ENCODE measurements at regions not wholly inside any gene's neighbourhood (a gene's known extent, or its start where the extent isn't known, plus 50 kb on each side); places are given as distances from the start of the nearest gene placed in this dataset.

DNA sequence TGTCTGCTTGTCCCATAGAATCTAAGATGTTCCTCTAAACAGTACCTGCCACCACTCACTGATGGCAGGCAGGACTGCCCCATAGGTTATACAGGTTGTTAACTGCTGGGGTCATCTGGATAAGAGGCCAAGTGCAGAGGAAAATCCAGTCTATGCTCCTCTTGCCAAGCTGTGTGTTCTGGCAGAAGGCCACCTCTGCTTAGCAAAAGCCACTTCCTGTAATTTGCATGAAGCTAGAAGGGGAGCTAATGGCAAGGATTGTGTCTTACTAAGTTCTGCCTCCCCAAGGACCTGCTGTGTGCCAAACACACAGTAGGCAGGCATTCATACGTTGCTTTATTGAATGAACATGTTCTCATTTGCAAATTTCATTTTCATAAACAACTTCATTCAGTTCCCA, 445.4 kb downstream of the BCL11B start:
- no peak for DNase-seq

DNA sequence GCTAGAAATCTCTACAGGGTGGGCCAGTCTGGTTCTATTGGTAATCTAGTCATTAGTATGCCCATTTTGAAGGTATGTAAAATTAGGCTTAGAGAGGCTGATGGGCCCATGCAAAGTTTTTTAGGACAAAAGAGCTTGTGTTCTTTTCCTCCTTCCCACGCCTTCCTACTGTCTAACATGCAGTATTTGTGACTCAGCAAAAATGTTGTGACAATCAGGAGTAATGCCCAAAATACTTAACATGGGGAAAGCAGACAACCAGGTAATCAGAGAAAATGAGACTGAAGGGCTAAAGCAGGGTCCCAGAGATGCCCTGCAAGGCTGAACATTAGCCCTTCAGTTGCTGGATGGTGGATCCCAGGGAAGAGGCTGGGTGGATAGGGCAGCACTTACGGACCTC, 437.9 kb downstream of the BCL11B start:
- DNase-seq = no peak

DNA sequence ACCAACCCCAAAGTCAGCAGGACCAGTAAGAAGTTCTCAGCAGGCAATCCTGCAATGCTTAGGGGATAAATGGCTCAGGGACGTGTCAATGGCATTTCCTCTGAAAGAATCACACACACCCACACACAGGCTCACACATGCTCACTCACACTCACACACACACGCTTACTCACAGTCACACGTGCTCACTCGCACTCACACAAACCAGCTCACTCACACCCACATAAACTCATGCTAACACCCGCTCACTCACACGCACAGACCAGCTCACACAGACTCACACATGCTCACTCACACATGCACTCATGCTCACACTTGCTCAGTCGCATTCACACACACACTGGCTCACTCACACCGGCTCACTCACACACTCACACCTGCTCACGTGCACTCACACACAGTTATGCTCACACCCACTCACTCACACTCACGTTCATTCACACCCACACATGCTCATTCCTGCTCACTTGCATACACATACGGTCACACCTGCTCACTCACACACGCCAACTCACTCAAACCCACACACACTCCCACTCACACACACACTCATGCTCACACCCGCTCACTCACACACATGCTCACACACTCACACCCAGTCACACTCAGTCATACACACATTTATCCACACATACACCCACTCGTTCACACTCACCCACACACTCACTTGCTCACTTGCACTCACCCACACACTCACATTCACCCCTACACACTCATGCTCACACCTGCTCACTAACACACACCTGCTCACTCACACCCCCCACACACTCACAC, 436.8 kb downstream of the BCL11B start:
- no peak for DNase-seq

DNA sequence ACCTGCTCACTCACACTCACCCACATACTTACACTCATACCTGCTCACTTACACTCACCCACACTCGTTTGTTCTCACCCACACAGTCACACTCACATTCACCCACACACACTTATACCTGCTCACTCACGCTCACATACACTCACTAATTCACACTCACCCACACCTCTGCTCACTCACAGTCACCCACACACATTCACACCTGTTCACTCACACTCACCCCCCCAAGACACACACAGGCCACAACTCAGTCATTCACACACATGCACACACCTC, 436.2 kb downstream of the BCL11B start:
- no peak for DNase-seq

DNA sequence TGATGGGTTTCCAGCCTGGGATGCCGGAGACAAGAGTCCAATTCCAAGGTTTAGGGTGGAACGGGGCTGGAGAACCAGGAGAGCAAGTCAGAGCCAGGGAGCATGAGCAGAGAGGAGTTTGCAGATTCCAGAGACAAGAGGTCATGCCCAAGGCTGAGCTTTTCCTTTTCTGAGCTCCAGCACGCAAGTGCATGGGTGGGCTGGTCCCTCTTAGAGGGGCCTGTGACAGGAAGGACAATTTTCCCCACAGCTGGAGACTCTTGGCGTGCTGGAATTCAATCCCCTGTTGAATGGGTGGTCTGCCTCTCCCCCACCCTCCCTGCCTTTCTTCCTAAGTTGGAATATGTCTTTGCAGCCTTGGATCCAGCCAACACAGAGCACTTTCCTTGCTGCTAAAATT, 431.9 kb downstream of the BCL11B start:
- DNase-seq = no peak

DNA sequence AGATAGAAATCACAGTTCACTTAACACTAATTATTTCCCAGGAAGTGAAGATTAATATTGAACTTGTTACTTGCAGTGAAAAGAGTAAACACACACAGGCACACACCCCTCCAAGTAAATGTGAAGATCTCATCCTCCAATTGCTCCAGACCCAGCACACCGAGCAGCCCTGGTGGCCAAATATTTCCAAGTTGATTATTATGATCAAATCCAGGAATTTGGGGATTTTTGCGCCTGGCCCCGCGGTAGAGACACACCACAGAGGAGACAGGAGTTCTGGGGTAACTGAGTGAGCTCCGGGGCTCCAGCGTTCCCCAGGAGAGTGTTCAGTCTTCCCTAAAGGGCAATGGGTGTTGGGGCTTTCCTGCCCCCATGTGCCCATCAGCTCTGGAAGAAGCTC, 431.5 kb downstream of the BCL11B start:
- DNase-seq = no peak

DNA sequence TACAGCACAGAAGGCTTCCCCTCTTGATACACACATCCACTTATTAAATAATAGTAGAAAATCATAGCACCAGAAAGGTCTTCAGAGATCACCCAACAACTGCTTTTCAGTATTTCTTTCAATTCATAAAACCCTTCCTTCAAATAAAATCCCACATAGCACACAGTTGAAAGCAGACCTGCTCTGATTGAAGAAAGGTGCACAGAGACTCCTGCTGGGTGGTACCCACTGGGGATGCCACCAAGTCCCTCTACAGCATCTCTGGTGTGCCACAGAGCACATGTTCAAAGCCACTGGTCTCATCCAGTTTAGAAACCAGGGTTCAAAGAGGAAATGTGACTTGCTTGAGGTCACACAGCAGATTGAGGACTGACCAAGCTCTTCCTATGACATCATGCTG, 427.5 kb downstream of the BCL11B start:
- no peak for DNase-seq

DNA sequence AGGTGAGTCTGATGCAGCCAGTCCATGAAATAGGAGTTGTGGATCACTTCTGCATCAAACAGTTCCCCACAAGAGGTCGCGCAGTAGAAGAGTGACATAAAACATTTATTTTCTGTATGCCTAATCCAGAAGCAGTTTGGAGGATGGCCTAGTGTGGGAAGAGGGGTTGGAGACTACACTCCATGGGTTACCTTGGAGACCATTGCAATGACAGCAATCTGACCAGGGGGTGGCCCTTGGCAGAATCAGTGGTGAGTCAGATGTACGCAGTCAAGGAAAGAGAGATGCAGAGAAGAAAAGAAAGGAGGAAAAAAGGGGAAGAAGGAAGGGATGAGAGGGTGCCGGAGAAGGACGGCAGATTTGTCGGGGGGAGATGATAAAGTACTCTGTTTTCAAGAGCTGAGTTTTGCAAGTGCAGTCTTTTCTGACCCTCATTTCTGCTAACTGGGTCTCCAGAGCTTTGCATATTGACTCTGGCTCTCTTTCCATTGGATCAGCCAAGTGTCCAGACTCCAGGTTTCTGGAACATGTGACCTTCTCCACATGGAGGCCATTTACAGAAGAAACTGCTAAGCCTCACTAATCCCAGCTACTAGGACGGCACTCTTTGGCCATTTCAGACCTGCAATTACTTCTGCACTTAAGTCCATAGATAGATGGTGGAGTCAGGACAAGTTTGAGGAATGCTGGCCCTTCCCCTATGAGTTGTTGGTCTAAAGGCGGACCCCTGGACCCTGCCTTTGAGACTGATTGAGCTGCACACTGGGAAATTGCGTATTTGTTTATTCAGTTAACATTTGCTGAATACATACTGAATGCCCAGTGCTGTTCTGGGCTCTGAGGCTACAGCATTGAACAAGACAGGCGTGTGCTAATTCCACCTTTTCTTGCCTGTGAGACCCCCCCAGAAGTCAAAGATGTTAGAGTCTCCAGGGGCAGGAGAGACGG, 424.2 kb downstream of the BCL11B start:
- no peak for DNase-seq

DNA sequence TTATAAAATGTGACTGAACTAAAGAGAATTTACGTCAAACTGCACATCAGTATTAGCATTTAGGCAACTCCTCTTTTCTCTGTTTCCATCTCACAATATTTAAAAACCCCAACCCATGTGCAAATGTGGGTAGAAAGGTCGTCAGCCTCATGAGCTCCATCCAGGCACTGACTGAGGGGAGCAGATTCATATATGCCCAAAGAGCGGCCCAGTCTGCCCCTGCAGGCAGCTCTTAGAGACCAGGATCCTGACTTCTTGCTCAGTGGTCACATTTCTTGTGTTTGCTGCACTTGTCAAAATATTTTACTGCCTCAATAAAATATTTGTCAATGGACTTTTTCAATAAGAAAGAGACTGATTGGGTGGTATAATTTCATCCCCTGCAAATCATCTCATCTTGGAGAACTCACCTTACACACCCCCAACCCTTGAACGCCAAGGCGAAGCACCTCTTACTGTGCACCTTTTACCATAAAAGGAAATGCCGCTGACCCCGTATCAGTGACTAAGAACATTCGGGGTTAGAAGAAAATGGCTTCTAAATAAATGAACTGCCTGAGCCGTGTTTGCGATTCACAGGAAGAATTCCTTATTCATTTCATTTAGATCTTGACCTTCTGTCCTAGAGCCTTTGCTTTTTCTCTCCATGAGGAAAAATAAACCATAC, 418.8 kb downstream of the BCL11B start:
- DNase-seq = no peak

DNA sequence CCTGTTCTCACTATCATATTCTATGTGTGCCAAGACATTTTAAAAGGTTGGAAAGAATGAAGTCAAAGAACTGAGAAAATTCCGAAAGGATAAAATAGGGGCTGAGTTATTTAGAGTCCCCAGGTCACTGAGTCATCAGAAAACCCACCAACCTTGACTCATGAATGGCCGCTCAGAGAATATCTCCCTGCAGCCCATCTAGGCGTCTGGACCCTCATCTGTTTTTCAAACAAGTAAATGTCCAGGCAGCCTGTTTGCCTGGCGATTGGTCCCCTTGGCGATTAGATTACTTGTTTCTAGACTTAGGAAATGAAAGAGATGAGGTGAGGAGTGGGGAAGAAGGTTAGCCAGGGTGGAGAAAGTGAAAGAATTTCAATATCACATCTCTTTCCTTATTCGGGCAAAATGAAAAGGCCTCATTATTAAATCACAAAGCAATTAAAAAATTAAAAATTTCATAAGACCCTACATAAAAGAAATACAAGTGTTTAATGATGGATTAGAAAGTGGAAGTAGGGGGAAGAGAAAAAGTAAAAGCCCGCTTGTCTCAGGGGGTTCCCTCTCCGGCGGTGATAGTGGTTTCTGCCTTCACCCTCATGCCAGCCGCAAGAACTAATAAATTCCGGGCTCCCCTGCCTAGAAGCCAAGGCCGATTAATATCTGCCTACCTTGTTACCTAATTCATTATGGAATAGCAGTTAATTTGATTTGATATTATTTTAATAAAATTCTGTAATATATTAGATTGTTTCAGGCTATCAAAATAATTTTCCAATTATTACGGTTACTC, 415.9 kb downstream of the BCL11B start:
- no peak for DNase-seq

DNA sequence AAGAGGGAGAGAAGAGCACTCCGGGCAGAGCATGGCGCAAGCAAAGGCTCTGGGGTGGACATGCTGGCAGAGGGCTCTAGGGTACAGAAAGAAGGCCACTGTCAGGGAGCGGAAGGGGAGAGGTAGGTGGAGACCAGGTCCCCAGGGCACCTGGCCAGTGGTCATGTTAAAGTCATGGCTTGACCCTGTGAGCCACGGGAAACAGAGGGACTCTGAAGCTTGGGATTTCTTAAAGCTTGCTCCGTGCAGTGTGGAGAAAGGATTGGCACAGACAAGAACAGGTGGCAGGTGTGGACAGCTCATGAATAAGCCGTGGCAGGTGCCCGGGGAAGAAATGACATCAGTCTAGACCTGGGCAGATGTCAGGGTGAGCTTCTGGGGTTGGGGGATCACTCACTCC, 413.8 kb downstream of the BCL11B start:
- no peak for DNase-seq

DNA sequence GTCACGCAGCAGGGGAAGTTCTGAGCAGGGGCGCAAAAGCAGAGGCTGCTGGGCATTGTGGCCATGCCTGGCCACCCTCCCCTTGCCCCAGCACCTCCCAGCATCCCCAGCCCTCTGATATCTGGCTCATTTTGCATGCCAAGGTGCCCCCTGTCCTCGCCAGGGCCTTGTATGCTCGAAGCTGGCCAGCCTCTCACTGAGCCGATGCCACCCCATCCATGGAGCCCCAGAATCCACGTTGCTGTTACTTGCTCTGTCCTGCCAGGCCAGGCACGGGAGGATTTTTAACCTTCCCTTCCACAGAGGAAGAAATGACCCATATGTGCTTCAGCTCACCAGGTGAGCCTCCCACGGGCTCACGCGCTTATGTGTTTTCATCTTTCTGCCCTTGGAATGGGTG, 413.4 kb downstream of the BCL11B start:
- no peak for DNase-seq

DNA sequence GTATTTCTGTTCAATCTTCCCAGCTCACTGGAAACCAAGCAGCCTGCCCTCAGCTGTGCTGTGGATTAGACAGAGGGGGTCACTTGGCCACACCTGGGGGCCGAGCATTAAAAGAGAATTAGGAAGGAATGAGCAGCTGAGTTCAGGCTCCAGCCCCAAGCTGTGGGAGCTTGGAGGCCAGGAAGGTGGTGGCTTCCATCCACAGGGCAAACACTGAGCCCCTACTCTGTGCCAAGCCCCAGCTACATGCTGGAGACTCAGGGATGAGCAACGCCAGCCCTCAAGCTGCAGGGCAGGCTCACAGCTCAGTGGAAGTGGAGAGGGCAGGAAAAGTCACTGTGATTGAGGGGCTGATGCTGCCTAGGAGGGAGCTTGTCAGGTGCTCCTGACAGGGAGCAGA, 412.7 kb downstream of the BCL11B start:
- no peak for DNase-seq

DNA sequence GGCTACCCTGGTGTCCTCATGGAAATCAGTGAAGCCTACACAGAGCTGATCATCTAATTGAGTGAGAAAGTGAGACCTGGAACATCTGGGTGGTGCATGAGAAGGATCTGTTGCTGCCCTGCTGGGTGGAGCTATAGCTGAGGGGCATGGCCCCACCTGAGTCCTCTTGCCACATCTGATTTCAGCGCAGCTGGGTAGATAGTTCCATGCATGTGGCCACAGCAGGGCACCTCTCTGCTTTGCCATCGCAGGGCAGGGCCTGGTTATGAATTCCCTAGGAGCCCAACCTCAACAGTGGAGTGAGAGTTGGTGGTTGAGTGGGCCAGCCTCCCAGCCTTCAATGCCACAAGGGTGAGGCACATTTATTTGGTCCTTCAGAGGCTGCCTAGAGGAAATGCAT, 407.8 kb downstream of the BCL11B start:
- no peak for DNase-seq

DNA sequence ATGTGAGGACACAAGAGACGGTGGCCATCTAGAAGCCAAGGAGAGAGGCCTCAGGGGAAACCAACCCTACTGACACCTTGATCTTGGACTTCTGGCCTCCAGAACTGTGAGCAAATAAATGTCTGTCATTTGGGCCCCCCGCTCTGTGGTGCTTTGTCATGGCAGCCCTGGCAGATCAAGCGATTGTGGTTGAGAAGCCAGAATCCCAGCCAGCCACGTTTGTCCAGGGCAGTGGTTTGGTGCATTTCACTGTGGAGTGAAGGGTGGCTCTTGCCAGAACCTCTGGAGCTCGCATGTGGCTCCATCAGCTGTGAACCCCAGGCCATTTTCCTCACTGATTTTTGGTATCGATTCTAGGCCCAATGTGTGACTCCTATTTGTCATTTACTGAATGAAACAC, 404.9 kb downstream of the BCL11B start:
- DNase-seq = no peak

DNA sequence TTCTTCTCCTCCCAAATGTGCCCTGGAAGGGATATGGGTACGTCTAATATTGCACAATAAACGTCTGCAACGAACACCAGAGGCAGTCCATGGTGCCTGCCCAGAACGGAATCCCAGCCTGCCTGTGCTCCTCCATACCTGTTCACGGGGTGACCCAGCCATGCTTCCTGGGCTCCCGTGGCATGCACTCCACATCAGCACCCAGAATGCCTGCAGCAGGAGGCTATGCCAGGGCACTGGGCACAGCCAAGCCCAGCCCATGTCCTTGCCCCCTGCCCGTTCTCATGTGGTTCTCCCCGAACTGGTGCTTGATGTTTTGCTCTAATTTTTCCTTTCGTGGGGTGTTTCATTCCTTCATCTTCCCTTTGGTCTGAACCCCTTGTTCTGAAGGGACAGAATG, 404.3 kb downstream of the BCL11B start:
- no peak for DNase-seq

DNA sequence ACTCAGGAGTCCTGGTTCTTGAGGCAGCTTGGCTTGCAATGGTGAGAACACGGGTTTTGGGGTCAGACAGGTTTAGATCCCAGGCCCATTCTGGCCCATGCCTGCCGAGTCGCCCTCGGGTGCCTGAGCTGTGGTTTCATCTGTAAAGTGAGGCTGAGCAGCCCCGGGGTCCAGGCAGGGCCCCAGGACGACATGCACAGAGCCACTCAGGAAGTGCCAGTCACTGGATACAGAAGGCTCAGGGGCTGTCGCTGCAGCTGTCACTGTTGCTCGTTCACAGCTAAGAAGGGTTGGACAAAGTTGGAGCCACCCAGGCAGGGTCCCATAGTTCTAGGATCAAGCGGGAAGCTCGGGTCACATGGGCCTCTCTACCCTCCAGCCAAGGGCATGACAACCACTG, 403.1 kb downstream of the BCL11B start:
- no peak for DNase-seq

DNA sequence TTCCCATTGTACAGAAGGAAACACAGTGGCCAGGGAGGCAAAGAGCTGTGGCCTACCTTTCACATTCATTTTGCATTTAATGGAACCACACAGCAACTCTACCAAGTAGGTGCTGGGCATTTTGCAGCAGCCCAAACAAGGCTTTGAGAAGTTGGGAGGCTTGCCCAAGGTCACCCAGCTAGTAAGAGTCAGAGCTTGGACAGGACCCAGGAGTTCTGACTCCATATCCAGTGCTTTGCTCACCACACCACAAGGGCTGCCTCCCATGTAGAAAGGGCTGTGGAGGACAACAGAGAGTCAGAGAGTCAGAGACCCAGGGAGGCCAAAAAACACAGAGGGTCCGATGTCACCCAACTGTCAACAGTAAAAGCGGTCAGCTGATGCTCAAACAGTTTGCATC, 400.2 kb downstream of the BCL11B start:
- DNase-seq = no peak

DNA sequence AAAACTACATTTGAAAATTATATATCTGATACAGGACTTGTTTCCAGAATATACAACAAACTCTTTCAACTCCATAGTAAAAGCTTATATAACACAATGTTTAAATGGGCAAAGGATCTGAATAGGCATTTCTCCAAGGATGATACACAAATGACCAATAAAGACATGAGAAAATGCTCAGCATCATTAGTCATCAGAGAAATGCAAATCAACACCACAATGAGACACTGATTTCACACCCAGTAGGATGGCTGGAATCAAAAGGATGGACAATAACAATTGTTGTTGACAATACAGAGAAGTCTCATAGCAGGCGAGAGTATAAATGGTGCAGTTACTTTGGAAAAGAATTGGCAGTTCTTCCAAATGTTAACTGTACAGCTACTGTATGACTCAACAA, 394.9 kb downstream of the BCL11B start:
- DNase-seq = no peak

DNA sequence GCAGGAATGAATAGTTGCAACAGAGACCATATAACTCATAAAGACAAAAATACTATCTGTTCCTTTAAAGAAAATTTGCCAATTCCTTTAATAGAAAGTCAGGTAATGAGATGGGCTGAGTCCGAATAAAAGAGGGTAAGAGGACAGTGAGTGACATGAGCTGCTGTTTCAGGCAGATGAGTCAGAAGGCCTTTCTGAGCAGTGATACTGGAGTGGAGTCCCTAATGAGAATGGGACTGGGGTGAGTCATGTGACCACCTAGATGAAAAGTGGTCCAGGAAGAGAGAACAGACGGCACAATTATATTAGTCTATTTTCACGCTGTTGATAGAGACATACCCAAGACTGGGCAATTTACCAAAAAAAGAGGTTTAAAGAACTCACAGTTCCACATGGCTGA, 393.7 kb downstream of the BCL11B start:
- no peak for DNase-seq

DNA sequence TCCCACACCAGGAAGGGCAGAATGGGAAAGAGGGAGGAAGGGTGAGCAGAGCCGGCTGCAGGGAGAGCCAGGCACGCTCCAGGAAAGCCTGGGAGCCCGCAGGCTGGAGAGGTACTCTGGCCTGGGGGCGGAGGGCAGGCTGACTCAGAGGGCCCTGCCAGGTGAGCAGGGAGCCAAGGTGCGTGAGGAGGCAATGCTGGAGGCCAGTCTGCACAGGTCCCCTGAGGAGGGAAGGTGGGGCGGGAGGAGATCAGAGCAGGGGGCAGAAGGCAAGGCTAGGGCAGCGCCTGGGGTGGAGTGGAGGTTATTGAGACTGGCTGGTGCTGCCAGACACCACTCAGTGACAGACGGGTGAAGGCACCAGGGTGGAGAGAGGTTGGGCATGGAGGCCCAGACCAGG, 385.0 kb downstream of the BCL11B start:
- no peak for DNase-seq

DNA sequence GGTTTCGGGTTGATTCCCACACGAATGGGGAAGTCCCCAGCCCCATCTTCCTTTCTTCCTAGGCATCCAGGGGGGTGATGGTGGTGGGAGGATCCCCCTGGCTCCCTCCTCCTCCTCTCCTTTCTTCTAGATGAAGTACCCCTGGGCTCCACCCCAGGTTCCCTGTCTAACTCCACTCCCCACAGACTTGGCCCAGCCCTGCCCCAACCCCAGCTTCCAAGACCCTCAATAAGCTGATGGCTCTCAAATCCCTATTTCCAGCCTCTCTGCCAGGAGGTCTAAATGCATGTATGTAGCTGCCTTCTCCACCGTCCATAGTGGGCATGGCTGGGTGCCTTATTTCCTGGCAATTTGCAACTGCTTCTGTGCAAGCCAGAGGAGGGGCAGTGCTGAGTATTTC, 383.7 kb downstream of the BCL11B start:
- DNase-seq = no peak
